ENCODE measurements at regions not wholly inside any gene's neighbourhood (a gene's known extent, or its start where the extent isn't known, plus 50 kb on each side); places are given as distances from the start of the nearest gene placed in this dataset.
"Not testable (repeated sequence)": the region's sequence is repeated elsewhere in the genome, so short reads cannot be mapped to it uniquely, and the experiment has no call there.

DNA sequence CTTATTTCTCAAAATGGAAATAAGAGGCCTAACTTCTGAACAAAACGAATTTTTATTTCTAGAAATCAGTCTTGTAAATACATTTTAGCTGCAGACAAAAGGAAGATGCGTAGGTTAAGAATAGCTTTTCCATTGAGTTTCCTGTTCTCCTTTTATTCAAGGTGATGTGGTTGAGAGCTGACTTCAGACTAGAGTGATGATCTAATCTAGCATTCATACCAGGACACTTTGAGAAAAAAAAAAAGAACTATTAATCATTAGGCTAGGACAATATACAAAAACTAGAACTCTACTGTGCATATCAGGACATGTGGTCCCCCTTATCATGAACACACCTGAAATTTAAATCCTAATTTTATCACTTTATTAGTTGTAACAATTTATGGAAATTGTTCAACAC, 884.5 kb upstream of the EPHA5 start:
- H3K36me3 Mint-ChIP-seq (ENCODE audit: low read depth), result no peaks in the 10 kb centered on the region
- no peaks in the 10 kb centered on the region for H3K4me1 Mint-ChIP-seq (ENCODE audit: low read depth)
- H3K27ac Mint-ChIP-seq, result no peak overlapping the region
- CTCF ChIA-PET, result no interaction called here
- no peak for DNase-seq
- intact Hi-C loops (cut with micrococcal nuclease), result no loop called here
- H3K27me3 Mint-ChIP-seq (ENCODE audit: low read depth), result no peaks in the 10 kb centered on the region
- H3K9me3 Mint-ChIP-seq, result peaks cover 10% of the 10 kb centered on the region
- no peak overlapping the region for H3K4me3 Mint-ChIP-seq

DNA sequence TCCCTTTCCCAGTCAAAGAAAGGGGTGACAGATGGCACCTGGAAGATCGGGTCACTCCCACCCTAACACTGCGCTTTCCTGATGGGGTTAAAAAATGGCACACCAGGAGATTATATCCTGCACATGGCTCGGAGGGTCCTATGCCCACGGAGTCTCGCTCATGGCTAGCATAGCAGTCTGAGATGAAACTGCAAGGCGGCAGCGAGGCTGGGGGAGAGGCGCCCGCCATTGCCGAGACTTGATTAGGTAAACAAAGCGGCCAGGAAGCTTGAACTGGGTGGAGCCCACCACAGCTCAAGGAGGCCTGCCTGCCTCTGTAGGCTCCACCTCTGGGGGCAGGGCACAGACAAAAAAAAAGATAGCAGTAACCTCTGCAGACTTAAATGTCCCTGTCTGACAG, 875.0 kb upstream of the EPHA5 start:
- CTCF ChIA-PET; H3K4me1 Mint-ChIP-seq (ENCODE audit: low read depth): not testable (repeated sequence)

DNA sequence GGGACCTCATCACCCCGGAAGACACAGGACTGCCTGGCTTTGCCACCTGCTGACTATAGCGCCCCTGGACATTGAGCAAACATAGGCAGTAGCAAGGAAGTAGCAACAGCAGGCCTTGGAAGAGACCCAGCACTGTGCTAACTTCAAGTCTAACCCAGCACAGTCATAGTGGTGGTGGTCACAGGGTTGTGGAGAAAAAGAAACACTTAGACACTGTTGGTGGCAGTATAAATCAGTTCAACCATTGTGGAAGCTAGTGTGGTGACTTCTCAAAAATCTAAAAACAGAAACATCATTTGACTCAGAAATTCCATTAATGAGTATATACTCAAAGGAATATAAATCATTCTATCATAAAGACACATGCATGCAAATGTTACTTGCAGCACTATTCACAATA, 874.0 kb upstream of the EPHA5 start:
- CTCF ChIA-PET, result no interaction called here
- no peaks in the 10 kb centered on the region for H3K4me1 Mint-ChIP-seq (ENCODE audit: low read depth)
- peaks cover 1% of the 10 kb centered on the region for H3K36me3 Mint-ChIP-seq (ENCODE audit: low read depth)
- no peaks in the 10 kb centered on the region for H3K27me3 Mint-ChIP-seq (ENCODE audit: low read depth)
- H3K4me3 Mint-ChIP-seq, result no peak overlapping the region
- intact Hi-C loops (cut with micrococcal nuclease), result no loop called here
- peaks cover 9% of the 10 kb centered on the region for H3K9me3 Mint-ChIP-seq
- no peak for DNase-seq
- H3K27ac Mint-ChIP-seq, result no peak overlapping the region

More for the DNA sequence above, 875.0 kb upstream of the EPHA5 start:
- H3K27ac Mint-ChIP-seq; intact Hi-C loops (cut with micrococcal nuclease); H3K27me3 Mint-ChIP-seq (ENCODE audit: low read depth); H3K36me3 Mint-ChIP-seq (ENCODE audit: low read depth); DNase-seq; H3K4me3 Mint-ChIP-seq: not testable (repeated sequence)
- peaks cover 10% of the 10 kb centered on the region for H3K9me3 Mint-ChIP-seq

DNA sequence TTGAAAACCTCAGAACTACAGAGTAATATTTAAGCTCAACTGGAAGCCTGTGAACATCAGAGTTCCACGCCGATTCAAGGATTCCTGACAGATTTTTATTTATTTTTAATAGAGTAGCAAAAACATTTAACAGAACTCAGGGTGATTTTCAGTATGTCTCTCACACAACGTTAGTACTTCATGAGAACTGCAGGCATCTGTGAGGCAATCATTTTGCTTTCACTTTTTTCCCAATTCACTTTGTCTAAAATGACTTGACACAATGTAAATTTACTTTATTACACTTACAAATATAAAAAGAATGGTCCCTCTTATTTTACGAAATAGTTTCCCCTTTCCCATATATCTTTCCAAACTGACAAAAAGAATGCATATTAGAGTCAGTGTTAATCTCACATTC, 869.5 kb upstream of the EPHA5 start:
- peaks cover 3% of the 10 kb centered on the region for H3K9me3 Mint-ChIP-seq
- CTCF ChIA-PET, result no interaction called here
- no peak overlapping the region for H3K27ac Mint-ChIP-seq
- no peak for DNase-seq
- peaks cover 1% of the 10 kb centered on the region for H3K36me3 Mint-ChIP-seq (ENCODE audit: low read depth)
- no peak overlapping the region for H3K4me3 Mint-ChIP-seq
- no peaks in the 10 kb centered on the region for H3K4me1 Mint-ChIP-seq (ENCODE audit: low read depth)
- H3K27me3 Mint-ChIP-seq (ENCODE audit: low read depth), result no peaks in the 10 kb centered on the region
- intact Hi-C loops (cut with micrococcal nuclease), result no loop called here

DNA sequence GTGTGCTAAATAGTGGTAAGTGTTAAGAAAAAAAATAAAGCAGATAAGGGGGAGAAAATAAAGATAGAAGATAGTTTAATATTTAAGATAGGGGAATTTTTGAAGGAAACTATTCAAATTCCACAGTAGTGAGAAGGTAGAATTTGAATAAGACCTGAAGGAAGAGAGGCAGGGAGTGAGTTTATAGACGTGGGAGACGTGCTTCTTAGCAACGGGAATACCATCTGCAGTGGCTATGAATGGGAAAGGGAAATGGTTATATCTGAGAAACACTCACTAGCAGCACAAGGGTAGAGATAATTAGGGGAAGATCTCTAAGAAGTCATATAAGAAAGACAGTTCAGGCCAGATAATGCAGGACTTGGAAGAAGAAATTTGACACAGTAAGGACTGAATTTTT, 854.5 kb upstream of the EPHA5 start:
- H3K4me3 Mint-ChIP-seq, result no peak overlapping the region
- CTCF ChIA-PET, result no interaction called here
- no peak for DNase-seq
- H3K9me3 Mint-ChIP-seq, result peaks cover 8% of the 10 kb centered on the region
- no peaks in the 10 kb centered on the region for H3K4me1 Mint-ChIP-seq (ENCODE audit: low read depth)
- no peak overlapping the region for H3K27ac Mint-ChIP-seq
- H3K36me3 Mint-ChIP-seq (ENCODE audit: low read depth), result no peaks in the 10 kb centered on the region
- intact Hi-C loops (cut with micrococcal nuclease), result no loop called here
- H3K27me3 Mint-ChIP-seq (ENCODE audit: low read depth), result no peaks in the 10 kb centered on the region

DNA sequence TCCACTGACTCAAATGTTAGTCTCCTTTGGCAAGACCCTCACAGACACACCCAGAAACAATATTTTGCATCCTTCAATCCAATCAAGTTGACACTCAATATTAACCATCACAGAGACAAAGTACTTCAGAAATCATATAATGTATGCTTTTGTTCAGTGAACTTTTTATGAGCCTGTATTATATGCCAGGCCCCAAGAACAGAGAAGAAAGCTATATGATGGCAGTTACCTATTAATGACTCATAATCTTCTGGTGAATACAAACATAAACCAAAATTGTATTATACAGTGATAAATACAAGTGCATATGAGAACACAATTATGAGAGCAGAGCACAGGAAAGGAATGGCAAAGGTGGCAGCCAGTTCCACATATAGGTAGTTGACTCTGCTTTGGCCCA, 852.0 kb upstream of the EPHA5 start:
- intact Hi-C loops (cut with micrococcal nuclease), result no loop called here
- CTCF ChIA-PET, result no interaction called here
- Mint-ChIP-seq H3K4me1 (ENCODE audit: low read depth) (no peaks in the 10 kb centered on the region), H3K4me3 (no peak overlapping the region), H3K27ac (no peak overlapping the region), H3K9me3 (peaks cover 5% of the 10 kb centered on the region), H3K27me3 (ENCODE audit: low read depth) (no peaks in the 10 kb centered on the region), H3K36me3 (ENCODE audit: low read depth) (no peaks in the 10 kb centered on the region)
- DNase-seq, result no peak

DNA sequence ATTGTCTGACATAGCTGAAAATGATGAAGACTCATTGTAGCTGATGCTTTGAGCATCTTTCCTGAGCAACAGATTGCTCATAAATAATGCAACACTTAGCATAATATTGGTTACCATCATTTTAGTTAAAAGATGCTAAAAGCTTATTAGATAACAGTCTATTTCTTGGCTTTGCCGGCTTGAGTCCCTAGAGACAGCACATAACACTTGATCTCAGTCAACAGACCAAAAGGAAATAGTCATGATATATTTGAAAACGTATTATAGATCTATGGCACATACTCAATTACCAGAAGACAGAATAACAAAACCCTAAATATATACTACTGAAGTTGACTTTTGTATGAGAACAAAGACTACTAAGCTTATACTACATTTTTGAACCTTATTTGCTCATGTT, 846.7 kb upstream of the EPHA5 start:
- H3K4me3 Mint-ChIP-seq, result no peak overlapping the region
- intact Hi-C loops (cut with micrococcal nuclease), result no loop called here
- no peaks in the 10 kb centered on the region for H3K4me1 Mint-ChIP-seq (ENCODE audit: low read depth)
- no peaks in the 10 kb centered on the region for H3K9me3 Mint-ChIP-seq
- no peaks in the 10 kb centered on the region for H3K27me3 Mint-ChIP-seq (ENCODE audit: low read depth)
- CTCF ChIA-PET, result no interaction called here
- no peak overlapping the region for H3K27ac Mint-ChIP-seq
- DNase-seq, result no peak
- H3K36me3 Mint-ChIP-seq (ENCODE audit: low read depth), result no peaks in the 10 kb centered on the region

DNA sequence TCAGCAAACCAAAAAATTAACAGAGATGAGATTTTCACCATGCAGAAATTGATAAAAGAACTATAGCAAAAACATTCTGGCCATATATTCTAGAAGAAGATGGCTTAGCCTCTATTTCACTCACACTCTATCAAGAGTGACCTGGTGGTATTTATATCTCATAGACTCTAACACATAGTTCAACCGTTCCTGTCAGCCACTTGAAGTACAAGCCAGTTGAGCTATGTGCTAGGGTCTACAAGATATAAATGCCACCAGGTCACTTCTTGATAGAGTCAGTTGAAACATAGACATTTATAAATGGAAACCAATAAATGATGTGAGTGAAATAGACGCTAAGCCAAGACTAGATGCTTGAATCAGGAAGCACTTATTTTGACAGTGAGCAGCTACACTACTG, 836.7 kb upstream of the EPHA5 start:
- Mint-ChIP-seq H3K4me1 (ENCODE audit: low read depth) (no peaks in the 10 kb centered on the region), H3K27me3 (ENCODE audit: low read depth) (no peaks in the 10 kb centered on the region), H3K27ac (no peak overlapping the region), H3K4me3 (no peak overlapping the region), H3K36me3 (ENCODE audit: low read depth) (no peaks in the 10 kb centered on the region), H3K9me3 (peaks cover 12% of the 10 kb centered on the region)
- intact Hi-C loops (cut with micrococcal nuclease), result no loop called here
- CTCF ChIA-PET, result no interaction called here
- no peak for DNase-seq

DNA sequence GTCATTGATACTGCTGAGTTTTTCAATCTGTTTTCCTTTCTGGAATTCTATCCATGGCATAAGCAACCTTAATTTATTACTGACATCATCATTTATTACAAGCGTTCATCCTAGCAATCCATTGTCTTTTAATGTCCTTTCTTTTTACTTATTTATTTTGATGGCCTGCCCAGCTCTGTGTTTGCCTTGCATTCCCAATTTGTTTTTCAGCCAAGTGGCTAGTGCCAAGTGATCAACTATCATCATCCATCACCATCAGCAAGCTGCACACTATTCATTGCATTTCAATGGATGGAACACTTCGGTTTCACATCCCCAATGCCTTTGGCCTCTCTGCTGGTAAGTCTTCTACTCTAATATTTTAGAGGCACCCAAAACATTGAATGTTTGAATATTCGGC, 831.7 kb upstream of the EPHA5 start:
- Mint-ChIP-seq H3K4me3 (no peak overlapping the region), H3K27me3 (ENCODE audit: low read depth) (no peaks in the 10 kb centered on the region), H3K36me3 (ENCODE audit: low read depth) (no peaks in the 10 kb centered on the region), H3K4me1 (ENCODE audit: low read depth) (no peaks in the 10 kb centered on the region), H3K9me3 (peaks cover 6% of the 10 kb centered on the region), H3K27ac (no peak overlapping the region)
- CTCF ChIA-PET, result no interaction called here
- DNase-seq, result no peak
- intact Hi-C loops (cut with micrococcal nuclease), result no loop called here

DNA sequence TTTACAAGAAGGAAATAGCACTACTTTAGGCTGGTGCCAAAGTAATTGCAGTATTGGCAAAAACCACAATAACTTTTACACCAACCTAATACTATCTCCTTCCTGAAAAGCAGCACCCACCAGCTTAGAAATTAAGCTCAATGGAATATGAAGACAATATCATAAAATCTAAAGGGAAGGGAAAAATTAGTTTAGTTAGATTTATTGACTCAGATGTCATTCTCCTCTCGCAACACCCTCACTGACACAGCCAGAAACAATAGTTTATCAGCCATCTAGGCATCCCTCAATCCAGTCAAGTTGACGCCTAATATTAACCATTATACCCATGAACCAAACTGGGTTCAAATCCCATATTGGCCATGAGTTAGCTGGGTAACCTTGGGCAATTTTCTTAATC, 820.4 kb upstream of the EPHA5 start:
- H3K36me3 Mint-ChIP-seq (ENCODE audit: low read depth), result no peaks in the 10 kb centered on the region
- no peaks in the 10 kb centered on the region for H3K27me3 Mint-ChIP-seq (ENCODE audit: low read depth)
- H3K4me1 Mint-ChIP-seq (ENCODE audit: low read depth), result no peaks in the 10 kb centered on the region
- H3K9me3 Mint-ChIP-seq, result peaks cover 5% of the 10 kb centered on the region
- DNase-seq, result no peak
- intact Hi-C loops (cut with micrococcal nuclease), result no loop called here
- no peak overlapping the region for H3K27ac Mint-ChIP-seq
- no peak overlapping the region for H3K4me3 Mint-ChIP-seq
- CTCF ChIA-PET, result no interaction called here

DNA sequence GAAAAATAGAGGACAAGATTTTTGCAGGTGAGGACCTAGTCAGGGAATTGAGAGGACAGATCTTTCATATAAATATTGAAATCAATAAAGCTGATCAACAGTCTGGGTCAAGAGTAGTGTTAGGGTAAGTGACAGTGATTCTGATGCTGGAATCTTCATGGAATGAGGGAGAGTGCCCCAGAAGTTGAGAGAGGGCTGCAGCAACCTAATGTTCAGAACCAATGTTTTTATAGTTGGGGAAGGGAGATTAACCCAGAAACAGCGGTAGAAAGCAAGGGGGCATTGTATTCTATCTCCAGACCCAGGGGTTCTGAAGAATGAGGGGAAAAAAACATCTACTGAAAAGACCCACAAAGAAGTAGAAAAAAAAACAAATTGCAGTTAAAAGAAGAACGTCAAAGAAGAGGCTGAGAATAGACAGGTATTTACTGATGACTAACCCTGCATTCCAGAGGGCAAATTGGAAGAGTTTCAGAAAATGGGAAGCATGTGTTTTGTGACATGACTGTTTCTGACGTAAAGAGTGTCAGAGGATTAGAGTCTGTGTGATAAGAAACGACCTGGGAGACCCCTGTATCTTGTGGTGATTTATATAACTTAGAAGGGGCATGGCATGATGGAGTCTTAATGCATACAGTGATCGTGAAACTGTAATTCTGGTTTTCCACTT, 819.6 kb upstream of the EPHA5 start:
- no peak for DNase-seq
- Mint-ChIP-seq H3K9me3 (peaks cover 5% of the 10 kb centered on the region), H3K4me3 (no peak overlapping the region), H3K27ac (no peak overlapping the region), H3K4me1 (ENCODE audit: low read depth) (no peaks in the 10 kb centered on the region), H3K27me3 (ENCODE audit: low read depth) (no peaks in the 10 kb centered on the region), H3K36me3 (ENCODE audit: low read depth) (no peaks in the 10 kb centered on the region)
- CTCF ChIA-PET, result no interaction called here
- intact Hi-C loops (cut with micrococcal nuclease), result no loop called here

DNA sequence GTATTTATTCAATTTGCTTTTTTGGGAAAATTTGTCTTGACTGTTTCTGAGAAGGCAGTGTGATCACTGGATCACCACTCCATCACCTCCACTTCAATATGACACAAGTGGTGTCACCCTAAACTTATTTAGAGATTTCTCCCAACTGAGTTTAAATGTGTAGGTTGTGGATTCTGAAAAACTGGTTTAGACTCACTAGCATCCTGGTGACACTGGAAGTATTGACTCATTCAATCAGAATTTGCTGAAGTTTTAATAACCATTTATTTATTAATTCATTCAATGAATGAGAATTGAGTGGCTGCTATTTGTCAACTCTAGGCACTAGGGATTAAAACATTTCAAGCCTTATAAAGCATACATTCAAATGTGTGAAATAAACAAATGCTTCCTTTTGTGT, 819.1 kb upstream of the EPHA5 start:
- intact Hi-C loops (cut with micrococcal nuclease), result no loop called here
- Mint-ChIP-seq H3K4me3 (no peak overlapping the region), H3K36me3 (ENCODE audit: low read depth) (no peaks in the 10 kb centered on the region)

DNA sequence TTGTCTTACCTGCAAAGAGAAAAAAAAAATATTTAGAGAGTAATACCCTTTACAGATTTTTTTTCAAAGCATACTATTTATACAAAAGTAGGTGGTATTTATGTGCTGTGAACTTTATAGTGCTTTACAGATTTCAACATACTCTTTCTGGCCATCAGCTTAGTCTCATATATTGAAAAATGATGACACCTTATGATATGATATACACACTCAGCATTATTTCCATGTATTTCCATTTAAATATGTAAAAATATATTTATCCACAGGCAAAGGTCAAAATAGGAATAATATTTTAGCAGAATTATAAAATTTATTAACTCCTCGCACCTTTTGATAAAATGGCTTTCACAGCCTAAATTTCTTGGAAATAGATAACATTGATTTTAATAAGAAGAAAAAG, 815.8 kb upstream of the EPHA5 start:
- Mint-ChIP-seq H3K27ac (no peak overlapping the region), H3K27me3 (ENCODE audit: low read depth) (no peaks in the 10 kb centered on the region), H3K4me1 (ENCODE audit: low read depth) (no peaks in the 10 kb centered on the region), H3K4me3 (no peak overlapping the region), H3K36me3 (ENCODE audit: low read depth) (no peaks in the 10 kb centered on the region), H3K9me3 (peaks cover 5% of the 10 kb centered on the region)
- CTCF ChIA-PET, result no interaction called here
- intact Hi-C loops (cut with micrococcal nuclease), result no loop called here
- DNase-seq, result no peak

More for the DNA sequence above, 819.1 kb upstream of the EPHA5 start:
- no peaks in the 10 kb centered on the region for H3K4me1 Mint-ChIP-seq (ENCODE audit: low read depth)
- DNase-seq, result no peak
- no peaks in the 10 kb centered on the region for H3K27me3 Mint-ChIP-seq (ENCODE audit: low read depth)
- H3K27ac Mint-ChIP-seq, result no peak overlapping the region
- H3K9me3 Mint-ChIP-seq, result peaks cover 5% of the 10 kb centered on the region
- CTCF ChIA-PET, result no interaction called here

DNA sequence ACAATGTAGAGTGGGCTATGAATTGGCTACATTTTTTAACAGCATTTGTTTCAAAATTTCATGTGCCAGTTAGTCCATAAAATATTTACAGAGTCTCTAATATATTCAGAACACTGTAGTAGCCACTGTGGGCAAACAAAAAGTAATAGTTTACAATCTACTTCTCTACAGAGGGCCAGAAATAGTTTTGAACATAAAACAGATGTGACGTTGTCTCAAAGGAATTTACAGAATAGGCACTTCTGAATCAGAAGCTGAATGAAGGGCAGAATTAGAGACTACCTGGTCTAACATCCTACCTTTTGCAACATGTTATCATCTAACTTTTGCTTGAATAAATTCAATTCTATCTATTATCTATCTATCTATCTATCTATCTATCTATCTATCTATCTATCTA, 811.9 kb upstream of the EPHA5 start:
- no peaks in the 10 kb centered on the region for H3K4me1 Mint-ChIP-seq (ENCODE audit: low read depth)
- no peak overlapping the region for H3K27ac Mint-ChIP-seq
- H3K9me3 Mint-ChIP-seq, result peaks cover 2% of the 10 kb centered on the region
- no peak overlapping the region for H3K4me3 Mint-ChIP-seq
- H3K27me3 Mint-ChIP-seq (ENCODE audit: low read depth), result no peaks in the 10 kb centered on the region
- no peak for DNase-seq
- CTCF ChIA-PET, result no interaction called here
- intact Hi-C loops (cut with micrococcal nuclease), result no loop called here
- H3K36me3 Mint-ChIP-seq (ENCODE audit: low read depth), result no peaks in the 10 kb centered on the region
